ENCODE measurements at regions not wholly inside any gene's neighbourhood (a gene's known extent, or its start where the extent isn't known, plus 50 kb on each side); places are given as distances from the start of the nearest gene placed in this dataset.

- intact Hi-C loops (cut with DNase I, micrococcal nuclease): no loop called here
- H3K36me3 ChIP-seq (ENCODE audit: low read depth): no peaks in the 10 kb centered on the region
- no peaks in the 10 kb centered on the region for H3K9me3 ChIP-seq
- TF ChIP-seq, protein P1, sequence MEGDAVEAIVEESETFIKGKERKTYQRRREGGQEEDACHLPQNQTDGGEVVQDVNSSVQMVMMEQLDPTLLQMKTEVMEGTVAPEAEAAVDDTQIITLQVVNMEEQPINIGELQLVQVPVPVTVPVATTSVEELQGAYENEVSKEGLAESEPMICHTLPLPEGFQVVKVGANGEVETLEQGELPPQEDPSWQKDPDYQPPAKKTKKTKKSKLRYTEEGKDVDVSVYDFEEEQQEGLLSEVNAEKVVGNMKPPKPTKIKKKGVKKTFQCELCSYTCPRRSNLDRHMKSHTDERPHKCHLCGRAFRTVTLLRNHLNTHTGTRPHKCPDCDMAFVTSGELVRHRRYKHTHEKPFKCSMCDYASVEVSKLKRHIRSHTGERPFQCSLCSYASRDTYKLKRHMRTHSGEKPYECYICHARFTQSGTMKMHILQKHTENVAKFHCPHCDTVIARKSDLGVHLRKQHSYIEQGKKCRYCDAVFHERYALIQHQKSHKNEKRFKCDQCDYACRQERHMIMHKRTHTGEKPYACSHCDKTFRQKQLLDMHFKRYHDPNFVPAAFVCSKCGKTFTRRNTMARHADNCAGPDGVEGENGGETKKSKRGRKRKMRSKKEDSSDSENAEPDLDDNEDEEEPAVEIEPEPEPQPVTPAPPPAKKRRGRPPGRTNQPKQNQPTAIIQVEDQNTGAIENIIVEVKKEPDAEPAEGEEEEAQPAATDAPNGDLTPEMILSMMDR (IDR thresholded peaks at IDR 0.05): no peak
- ATAC-seq (peak; percentile 56), DNase-seq (no peak)
- no peak overlapping the region for H3K4me3 ChIP-seq
- no peaks in the 10 kb centered on the region for H3K4me1 ChIP-seq (ENCODE audit: low read depth)
Measured at GRCh38 chr20:55515832-55516231, 489.5 kb downstream of the CBLN4 start.

DNA sequence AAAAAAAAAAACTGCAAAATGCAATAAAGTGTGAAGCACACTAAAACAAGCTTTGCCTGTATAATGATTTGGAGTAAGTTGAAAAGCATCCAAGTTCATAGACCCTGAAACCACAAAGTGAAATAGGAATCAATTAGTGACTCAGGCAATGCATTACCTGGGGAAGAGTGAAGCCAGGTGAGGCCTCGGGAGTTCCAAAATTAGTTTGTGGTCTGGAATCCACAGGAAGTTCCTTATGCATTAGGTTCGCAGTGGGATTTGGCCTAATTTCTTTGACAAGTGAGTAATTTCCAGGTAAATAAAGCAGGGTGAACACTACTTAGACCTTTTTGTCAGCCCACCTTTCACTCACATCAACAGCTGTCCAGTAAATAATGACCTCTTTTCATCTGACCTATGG lies 490.8 kb downstream of the CBLN4 start:
- Histone ChIP-seq H3K9me3 (no peaks in the 10 kb centered on the region), H3K4me1 (ENCODE audit: low read depth) (no peaks in the 10 kb centered on the region), H3K36me3 (ENCODE audit: low read depth) (no peaks in the 10 kb centered on the region), H3K4me3 (no peak overlapping the region)
- TF ChIP-seq, protein P1 (IDR thresholded peaks at IDR 0.05): no peak
- DNase-seq (no peak), ATAC-seq (no peak)
- intact Hi-C loops (cut with DNase I, micrococcal nuclease): no loop called here

GRCh38 chr20:55513954-55514353 lies 491.4 kb downstream of the CBLN4 start:
- ATAC-seq (no peak), DNase-seq (no peak)
- TF ChIP-seq, protein P1 (IDR thresholded peaks at IDR 0.05): no peak
- H3K36me3 ChIP-seq (ENCODE audit: low read depth): no peaks in the 10 kb centered on the region
- intact Hi-C loops (cut with DNase I, micrococcal nuclease): no loop called here
- H3K4me1 ChIP-seq (ENCODE audit: low read depth): no peaks in the 10 kb centered on the region
- no peak overlapping the region for H3K4me3 ChIP-seq
- H3K9me3 ChIP-seq: no peaks in the 10 kb centered on the region

DNA sequence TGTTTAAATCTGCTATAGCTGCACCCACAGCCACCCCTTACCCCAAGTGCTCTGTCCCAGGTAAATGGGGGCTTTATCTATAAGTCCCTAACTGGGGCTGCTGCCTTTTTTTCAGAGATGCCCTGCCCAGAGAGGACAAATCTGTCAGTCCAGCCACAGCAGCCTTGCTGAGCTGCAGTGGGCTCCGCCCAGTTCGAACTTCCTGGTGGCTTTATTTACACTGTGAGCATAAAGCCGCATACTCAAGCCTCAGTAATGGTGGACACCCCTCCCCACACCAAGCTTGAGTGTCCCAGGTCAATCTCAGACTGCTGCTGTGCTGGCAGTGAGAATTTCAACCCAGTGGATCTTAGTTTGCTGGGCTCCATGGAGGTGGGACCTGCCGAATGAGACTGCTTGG lies 505.2 kb downstream of the CBLN4 start:
- DNase-seq: peak; percentile 52 to 66 (median 61)
- Histone ChIP-seq H3K4me3 (no peak overlapping the region), H3K36me3 (ENCODE audit: low read depth) (no peaks in the 10 kb centered on the region), H3K4me1 (ENCODE audit: low read depth) (no peaks in the 10 kb centered on the region), H3K9me3 (no peaks in the 10 kb centered on the region)
- intact Hi-C loops (cut with DNase I, micrococcal nuclease): no loop called here
- TF ChIP-seq, protein P1 (IDR thresholded peaks at IDR 0.05): no peak
- peak; percentile 80 for ATAC-seq

- peak; percentile 95 for ATAC-seq
- intact Hi-C loops (cut with DNase I, micrococcal nuclease): no loop called here
- Histone ChIP-seq H3K4me1 (ENCODE audit: low read depth) (no peaks in the 10 kb centered on the region), H3K36me3 (ENCODE audit: low read depth) (no peaks in the 10 kb centered on the region), H3K4me3 (no peak overlapping the region), H3K9me3 (no peaks in the 10 kb centered on the region)
- TF ChIP-seq, protein P1 (IDR thresholded peaks at IDR 0.05): no peak
- DNase-seq: no peak
Measured at GRCh38 chr20:55488593-55488992, 516.7 kb downstream of the CBLN4 start.

All from mucosa of descending colon (tissue), 3 donors.